KMS-11 (cell line): ENCODE measurements at regions not wholly inside any gene's neighbourhood (a gene's known extent, or its start where the extent isn't known, plus 50 kb on each side); places are given as distances from the start of the nearest gene placed in this dataset.

Source experiments
- H2AFZ ChIP-seq: fragments of 200-600 bp; sonication (generic); 2 replicates; pipeline ENCODE4 v1.6.1; 2016; ENCODE audit warnings: antibody characterized with exemption, mixed run types, low read depth
- H3K27ac ChIP-seq: fragments of 200-600 bp; sonication (generic); 2 replicates; pipeline ENCODE4 v1.6.1; 2016; ENCODE audit warnings: mild to moderate bottlenecking, mixed run types
- H3K27me3 ChIP-seq: fragments of 200-600 bp; sonication (generic); 2 replicates; pipeline ENCODE4 v1.6.1; 2017; ENCODE audit warnings: mild to moderate bottlenecking, low read depth, mixed run types, moderate library complexity; ENCODE audit not compliant: insufficient read depth
- H3K36me3 ChIP-seq: fragments of 200-600 bp; sonication (generic); 2 replicates; pipeline ENCODE4 v1.6.1; 2017; ENCODE audit warnings: mild to moderate bottlenecking, mixed run types; ENCODE audit not compliant: insufficient read depth
- H3K4me1 ChIP-seq: fragments of 200-600 bp; sonication (generic); 2 replicates; pipeline ENCODE4 v1.6.1; 2016; ENCODE audit warnings: mild to moderate bottlenecking, low read depth, mixed run types; ENCODE audit not compliant: poor library complexity, severe bottlenecking
- H3K4me2 ChIP-seq: fragments of 200-600 bp; sonication (generic); 2 replicates; pipeline ENCODE4 v1.7.0; 2016; ENCODE audit warnings: mild to moderate bottlenecking, mixed run types
- H3K4me3 ChIP-seq: fragments of 200-600 bp; sonication (generic); IDR thresholded peaks from 2 replicates; pipeline ENCODE4 v1.6.1; 2017; ENCODE audit warnings: low read depth, low read length, mixed read lengths; ENCODE audit not compliant: insufficient read depth
- H3K79me2 ChIP-seq: fragments of 200-600 bp; sonication (generic); 2 replicates; pipeline ENCODE4 v1.6.1; 2016; ENCODE audit warnings: low read depth, mixed run types; ENCODE audit not compliant: insufficient read depth
- H3K9ac ChIP-seq: fragments of 200-600 bp; sonication (generic); 2 replicates; pipeline ENCODE4 v1.6.1; 2016; ENCODE audit warnings: mild to moderate bottlenecking, mixed run types
- H4K20me1 ChIP-seq: fragments of 200-600 bp; sonication (generic); 2 replicates; pipeline ENCODE4 v1.6.1; 2016; ENCODE audit warnings: mild to moderate bottlenecking, mixed run types; ENCODE audit not compliant: insufficient read depth
- CTCF ChIP-seq: fragments of 200-600 bp; sonication (generic); conservative IDR thresholded peaks from 2 replicates; pipeline ENCODE4 v1.6.1; 2017; ENCODE audit warnings: low read depth, mild to moderate bottlenecking, antibody characterized with exemption, low read length, moderate library complexity, mixed read lengths

GRCh38 chr7:15936991-15937390 is 250.5 kb upstream of the MEOX2 start:
- no peaks in the 10 kb centered on the region for H3K36me3 ChIP-seq
- H3K27me3 ChIP-seq: no peaks in the 10 kb centered on the region
- H2AFZ ChIP-seq: no peak overlapping the region
- H3K4me1 ChIP-seq: no peaks in the 10 kb centered on the region
- H3K9ac ChIP-seq: no peak overlapping the region
- H4K20me1 ChIP-seq: no peaks in the 10 kb centered on the region
- no peak overlapping the region for H3K4me2 ChIP-seq
- H3K27ac ChIP-seq: no peak overlapping the region
- H3K4me3 ChIP-seq: no peak overlapping the region
- no peak for TF ChIP-seq CTCF
- H3K79me2 ChIP-seq: no peaks in the 10 kb centered on the region

GRCh38 chr7:15932318-15932717 is 245.8 kb upstream of the MEOX2 start:
- H3K27me3 ChIP-seq: no peaks in the 10 kb centered on the region
- H4K20me1 ChIP-seq: no peaks in the 10 kb centered on the region
- H3K9ac ChIP-seq: no peak overlapping the region
- H3K4me2 ChIP-seq: no peak overlapping the region
- no peak overlapping the region for H2AFZ ChIP-seq
- H3K36me3 ChIP-seq: no peaks in the 10 kb centered on the region
- no peaks in the 10 kb centered on the region for H3K4me1 ChIP-seq
- no peak overlapping the region for H3K27ac ChIP-seq
- no peaks in the 10 kb centered on the region for H3K79me2 ChIP-seq
- no peak overlapping the region for H3K4me3 ChIP-seq
- no peak for TF ChIP-seq CTCF

- H3K4me1 ChIP-seq: no peaks in the 10 kb centered on the region
- no peaks in the 10 kb centered on the region for H4K20me1 ChIP-seq
- H3K79me2 ChIP-seq: no peaks in the 10 kb centered on the region
- no peak overlapping the region for H2AFZ ChIP-seq
- no peak overlapping the region for H3K4me2 ChIP-seq
- no peaks in the 10 kb centered on the region for H3K36me3 ChIP-seq
- H3K27ac ChIP-seq: no peak overlapping the region
- no peak for TF ChIP-seq CTCF
- H3K27me3 ChIP-seq: no peaks in the 10 kb centered on the region
- no peak overlapping the region for H3K9ac ChIP-seq
- H3K4me3 ChIP-seq: no peak overlapping the region
Observed at GRCh38 chr7:15929411-15929810, 242.9 kb upstream of the MEOX2 start.

GRCh38 chr7:15925608-15926007 is 239.1 kb upstream of the MEOX2 start:
- no peaks in the 10 kb centered on the region for H3K27me3 ChIP-seq
- no peaks in the 10 kb centered on the region for H3K79me2 ChIP-seq
- no peak overlapping the region for H2AFZ ChIP-seq
- H4K20me1 ChIP-seq: no peaks in the 10 kb centered on the region
- no peak overlapping the region for H3K4me2 ChIP-seq
- H3K9ac ChIP-seq: no peak overlapping the region
- no peak overlapping the region for H3K4me3 ChIP-seq
- TF ChIP-seq CTCF: no peak
- H3K36me3 ChIP-seq: no peaks in the 10 kb centered on the region
- H3K27ac ChIP-seq: no peak overlapping the region
- H3K4me1 ChIP-seq: no peaks in the 10 kb centered on the region

- TF ChIP-seq CTCF: no peak
- no peaks in the 10 kb centered on the region for H4K20me1 ChIP-seq
- H3K27me3 ChIP-seq: no peaks in the 10 kb centered on the region
- no peaks in the 10 kb centered on the region for H3K4me1 ChIP-seq
- no peak overlapping the region for H3K9ac ChIP-seq
- no peak overlapping the region for H2AFZ ChIP-seq
- no peak overlapping the region for H3K4me3 ChIP-seq
- no peak overlapping the region for H3K4me2 ChIP-seq
- H3K79me2 ChIP-seq: no peaks in the 10 kb centered on the region
- H3K27ac ChIP-seq: no peak overlapping the region
- H3K36me3 ChIP-seq: no peaks in the 10 kb centered on the region
Observed at GRCh38 chr7:15924910-15925309, 238.4 kb upstream of the MEOX2 start.
